Loucy (cell line): ENCODE measurements at regions not wholly inside any gene's neighbourhood (a gene's known extent, or its start where the extent isn't known, plus 50 kb on each side); places are given as distances from the start of the nearest gene placed in this dataset.

Experiments used
- H2AFZ ChIP-seq: fragments of 200-600 bp; sonication (generic); 2 replicates; pipeline ENCODE4 v1.6.0; 2016; ENCODE audit warnings: antibody characterized with exemption, mild to moderate bottlenecking, low read length, moderate library complexity
- H3F3A ChIP-seq: fragments of 200-600 bp; 2 replicates; pipeline ENCODE4 v1.6.0; 2016; ENCODE audit warnings: antibody characterized with exemption, low read depth, mild to moderate bottlenecking
- H3K27me3 ChIP-seq: fragments of 200-600 bp; sonication (generic); 2 replicates; pipeline ENCODE4 v1.6.1; 2014; ENCODE audit warnings: low read length, mild to moderate bottlenecking; ENCODE audit not compliant: insufficient read depth, poor library complexity, severe bottlenecking
- H3K36me3 ChIP-seq: fragments of 200-600 bp; sonication (generic); 2 replicates; pipeline ENCODE4 v1.6.1; 2016; ENCODE audit warnings: low read length; ENCODE audit not compliant: insufficient read depth
- H3K4me1 ChIP-seq: fragments of 200-600 bp; sonication (generic); 2 replicates; pipeline ENCODE4 v1.5.1; 2014; ENCODE audit warnings: low read length, mild to moderate bottlenecking; ENCODE audit not compliant: insufficient read depth, poor library complexity, severe bottlenecking
- H3K4me2 ChIP-seq: fragments of 200-600 bp; sonication (generic); 2 replicates; pipeline ENCODE4 v1.6.0; 2014; ENCODE audit warnings: antibody characterized with exemption, low read length, low read depth, mild to moderate bottlenecking; ENCODE audit not compliant: poor library complexity, severe bottlenecking
- H3K4me3 ChIP-seq: fragments of 200-600 bp; sonication (generic); 2 replicates; pipeline ENCODE4 v1.5.1; 2014; ENCODE audit warnings: low read length, mild to moderate bottlenecking, mixed read lengths; ENCODE audit not compliant: poor library complexity, severe bottlenecking
- H3K79me2 ChIP-seq: fragments of 200-600 bp; sonication (generic); 2 replicates; pipeline ENCODE4 v1.6.1; 2014; ENCODE audit warnings: low read length; ENCODE audit not compliant: insufficient read depth
- H3K9ac ChIP-seq: fragments of 200-600 bp; sonication (generic); 2 replicates; pipeline ENCODE4 v1.6.0; 2014; ENCODE audit warnings: mild to moderate bottlenecking, low read depth, low read length, moderate library complexity; ENCODE audit not compliant: poor library complexity, severe bottlenecking
- H3K9me2 ChIP-seq: fragments of 200-600 bp; sonication (generic); replicated peaks from 2 replicates; pipeline ENCODE4 v1.6.1; 2016; ENCODE audit warnings: low read depth, low read length, mixed read lengths
- H3K9me3 ChIP-seq: fragments of 200-600 bp; sonication (generic); 2 replicates; pipeline ENCODE4 v1.6.1; 2014; ENCODE audit warnings: mild to moderate bottlenecking, antibody characterized with exemption, low read length, low read depth; ENCODE audit not compliant: insufficient read depth
- H4K20me1 ChIP-seq: fragments of 200-600 bp; sonication (generic); 2 replicates; pipeline ENCODE4 v1.6.0; 2014; ENCODE audit warnings: antibody characterized with exemption, low read length, mild to moderate bottlenecking; ENCODE audit not compliant: insufficient read depth, poor library complexity, severe bottlenecking
- CTCF ChIP-seq: fragments of 200-600 bp; sonication (generic); conservative IDR thresholded peaks from 2 replicates; pipeline ENCODE4 v1.5.1; 2014; ENCODE audit warnings: mild to moderate bottlenecking, antibody characterized with exemption, low read length
- EZH2phosphoT487 ChIP-seq: fragments of 200-600 bp; IDR thresholded peaks from 2 replicates; pipeline ENCODE4 v1.6.1; 2018; ENCODE audit warnings: antibody characterized with exemption, mild to moderate bottlenecking, moderate library complexity, borderline replicate concordance

DNA sequence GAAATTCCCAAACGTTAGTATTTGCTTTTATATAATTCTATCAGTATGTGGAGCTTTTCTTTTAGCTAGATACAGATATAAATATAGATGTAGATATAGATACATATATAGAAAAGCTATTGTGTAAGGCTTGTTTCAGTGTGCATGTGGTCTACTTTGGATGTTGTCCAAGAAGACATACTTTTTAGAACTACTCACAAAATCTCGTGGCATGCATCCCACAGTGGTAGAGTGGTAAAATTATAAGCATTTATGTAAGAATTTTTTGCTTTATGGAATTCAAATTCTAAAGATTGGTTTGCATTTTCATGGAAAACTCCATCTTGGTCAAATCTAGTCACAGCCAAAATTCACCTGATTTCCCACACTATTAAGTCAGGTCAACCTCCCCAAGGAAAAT is 880.4 kb downstream of the EFNB2 start:
- Histone ChIP-seq H3K9me3 (no peaks in the 10 kb centered on the region), H3K9me2 (no peaks in the 10 kb centered on the region), H3K4me1 (no peaks in the 10 kb centered on the region), H3K4me3 (no peak overlapping the region), H3K36me3 (no peaks in the 10 kb centered on the region), H4K20me1 (no peaks in the 10 kb centered on the region), H3K27me3 (no peaks in the 10 kb centered on the region), H3K4me2 (no peak overlapping the region), H3K9ac (no peak overlapping the region), H2AFZ (no peak overlapping the region), H3F3A (no peaks in the 10 kb centered on the region), H3K79me2 (no peaks in the 10 kb centered on the region)
- TF ChIP-seq CTCF (no peak), EZH2phosphoT487 (no peak)

GRCh38 chr13:105643966-105644365 is 891.5 kb downstream of the EFNB2 start:
- Histone ChIP-seq H4K20me1 (no peaks in the 10 kb centered on the region), H3K4me3 (no peak overlapping the region), H3F3A (no peaks in the 10 kb centered on the region), H2AFZ (no peak overlapping the region), H3K9ac (no peak overlapping the region), H3K27me3 (no peaks in the 10 kb centered on the region), H3K79me2 (no peaks in the 10 kb centered on the region), H3K9me2 (no peaks in the 10 kb centered on the region), H3K36me3 (no peaks in the 10 kb centered on the region), H3K9me3 (peaks cover 5% of the 10 kb centered on the region; the same call in 1 of the 2 replicates), H3K4me1 (no peaks in the 10 kb centered on the region), H3K4me2 (no peak overlapping the region)
- TF ChIP-seq EZH2phosphoT487 (no peak), CTCF (no peak)

DNA sequence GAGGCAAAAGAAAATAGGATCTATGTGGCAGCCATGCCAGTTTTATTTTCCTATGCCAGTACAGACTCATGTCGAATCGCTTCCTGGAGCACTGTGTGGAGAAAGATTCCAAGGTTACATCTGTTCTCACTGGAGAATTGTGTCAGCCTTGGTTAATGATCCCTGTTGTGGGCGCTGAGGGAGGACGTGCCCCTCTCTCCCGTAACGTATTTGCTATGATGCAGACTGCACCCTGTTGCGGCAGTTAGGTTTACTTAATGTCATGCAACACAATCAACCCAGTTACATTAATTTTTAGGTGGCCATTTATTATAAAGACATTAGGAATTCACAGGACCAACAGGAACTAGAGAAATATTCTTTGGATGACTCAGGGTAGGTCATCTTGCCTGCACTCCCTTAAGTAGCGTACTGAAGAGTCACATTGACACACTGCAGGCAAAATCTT is 892.9 kb downstream of the EFNB2 start:
- Histone ChIP-seq H3K4me2 (no peak overlapping the region), H3F3A (no peaks in the 10 kb centered on the region), H3K9me3 (peaks cover 5% of the 10 kb centered on the region; the same call in 1 of the 2 replicates), H3K4me3 (no peak overlapping the region), H3K4me1 (no peaks in the 10 kb centered on the region), H3K27me3 (no peaks in the 10 kb centered on the region), H4K20me1 (no peaks in the 10 kb centered on the region), H2AFZ (no peak overlapping the region), H3K79me2 (no peaks in the 10 kb centered on the region), H3K36me3 (no peaks in the 10 kb centered on the region), H3K9me2 (no peaks in the 10 kb centered on the region), H3K9ac (no peak overlapping the region)
- no peak for TF ChIP-seq EZH2phosphoT487
- TF ChIP-seq CTCF = no peak
